Prostate gland (tissue), 2 donors: ENCODE measurements at regions not wholly inside any gene's neighbourhood (a gene's known extent, or its start where the extent isn't known, plus 50 kb on each side); places are given as distances from the start of the nearest gene placed in this dataset.

Experiments used
- POLR2A ChIP-seq: fragments of 450-650 bp; IDR thresholded peaks from one replicate; pipeline ENCODE4 v1.6.1; 2016; ENCODE audit warnings: antibody characterized with exemption, mild to moderate bottlenecking
- TF ChIP-seq, protein P1 (sequence below), 4 experiments: fragments of 200-600 bp in 2 of 4; fragments of 450-650 bp in 2 of 4; sonication (generic) in 2 of 4; IDR thresholded peaks; 1 replicate in 3 of 4; 2 replicates in 1 of 4; pipeline ENCODE4 v1.5.1; 2016 to 2019; ENCODE audit warnings: antibody characterized with exemption in 4 of 4, mild to moderate bottlenecking in 2 of 4, moderate library complexity in 2 of 4

DNA sequence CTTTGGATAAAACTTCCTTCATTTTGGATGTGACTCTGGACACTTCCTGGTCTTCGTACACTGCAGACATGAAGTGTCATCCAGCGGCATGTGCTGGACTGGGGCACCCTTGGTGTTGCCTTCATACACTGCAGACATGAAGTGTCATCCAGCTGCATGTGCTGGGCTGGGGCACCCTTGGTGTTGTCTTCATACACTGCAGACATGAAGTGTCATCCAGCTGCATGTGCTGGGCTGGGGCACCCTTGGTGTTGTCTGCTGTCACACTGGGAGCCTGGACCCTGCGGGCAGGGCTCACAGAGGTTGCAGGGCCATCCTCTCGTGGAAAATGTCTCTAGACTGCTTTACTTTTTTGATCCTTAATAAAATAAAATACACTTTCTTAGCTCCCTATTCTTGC, 771.4 kb downstream of the BRD1 start:
- TF ChIP-seq, protein P1, sequence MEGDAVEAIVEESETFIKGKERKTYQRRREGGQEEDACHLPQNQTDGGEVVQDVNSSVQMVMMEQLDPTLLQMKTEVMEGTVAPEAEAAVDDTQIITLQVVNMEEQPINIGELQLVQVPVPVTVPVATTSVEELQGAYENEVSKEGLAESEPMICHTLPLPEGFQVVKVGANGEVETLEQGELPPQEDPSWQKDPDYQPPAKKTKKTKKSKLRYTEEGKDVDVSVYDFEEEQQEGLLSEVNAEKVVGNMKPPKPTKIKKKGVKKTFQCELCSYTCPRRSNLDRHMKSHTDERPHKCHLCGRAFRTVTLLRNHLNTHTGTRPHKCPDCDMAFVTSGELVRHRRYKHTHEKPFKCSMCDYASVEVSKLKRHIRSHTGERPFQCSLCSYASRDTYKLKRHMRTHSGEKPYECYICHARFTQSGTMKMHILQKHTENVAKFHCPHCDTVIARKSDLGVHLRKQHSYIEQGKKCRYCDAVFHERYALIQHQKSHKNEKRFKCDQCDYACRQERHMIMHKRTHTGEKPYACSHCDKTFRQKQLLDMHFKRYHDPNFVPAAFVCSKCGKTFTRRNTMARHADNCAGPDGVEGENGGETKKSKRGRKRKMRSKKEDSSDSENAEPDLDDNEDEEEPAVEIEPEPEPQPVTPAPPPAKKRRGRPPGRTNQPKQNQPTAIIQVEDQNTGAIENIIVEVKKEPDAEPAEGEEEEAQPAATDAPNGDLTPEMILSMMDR (IDR thresholded peaks at IDR 0.05): no peak
- TF ChIP-seq POLR2A: no peak
